ENCODE measurements at regions not wholly inside any gene's neighbourhood (a gene's known extent, or its start where the extent isn't known, plus 50 kb on each side); places are given as distances from the start of the nearest gene placed in this dataset.

DNA sequence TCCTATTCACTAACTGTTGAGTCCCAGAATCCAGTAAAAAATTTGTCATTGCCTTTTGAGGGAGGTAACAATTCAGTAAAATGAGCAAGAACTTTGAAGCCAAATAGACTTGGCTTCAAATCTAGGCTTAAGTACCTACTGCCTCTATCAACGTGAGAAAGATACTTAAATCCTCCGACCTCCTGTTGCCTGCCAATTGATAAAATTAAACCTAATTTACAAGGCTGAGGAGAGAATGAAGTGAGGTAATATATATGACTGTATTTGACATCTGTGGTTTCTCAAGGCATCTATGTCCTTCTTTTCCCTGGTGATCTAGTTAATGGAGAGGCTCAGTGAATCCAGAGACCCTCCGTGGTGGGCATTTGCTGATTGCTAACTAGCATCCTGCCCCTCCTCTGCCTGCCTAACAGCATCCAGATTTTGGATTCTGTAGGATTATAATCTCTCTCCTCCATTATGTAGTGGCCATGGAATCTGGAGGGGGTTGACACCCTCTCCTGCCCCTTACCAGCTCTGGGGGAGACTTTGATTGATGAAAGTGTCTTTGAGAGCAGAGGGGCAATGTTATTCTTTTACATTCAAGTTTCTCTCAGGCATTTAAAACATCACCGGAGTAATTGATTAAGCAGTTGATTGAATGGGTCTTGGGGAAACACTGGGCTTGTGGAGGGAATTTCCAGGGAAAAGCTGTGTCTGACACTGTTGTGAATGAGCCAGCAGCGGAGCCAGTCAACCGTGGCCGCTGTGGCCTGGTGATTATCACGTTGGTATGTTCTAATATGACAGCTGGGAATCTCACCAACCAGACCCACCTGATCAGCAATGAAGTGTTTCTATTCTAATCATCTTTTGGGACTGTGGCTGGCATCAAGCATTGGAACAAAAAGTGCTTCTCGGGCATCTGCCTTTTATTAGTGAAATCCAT lies 140.7 kb upstream of the FAM78B start:
- TF ChIP-seq POLR2A (IDR thresholded peaks at IDR 0.05) (no peak), CTCF (IDR thresholded peaks at IDR 0.05) (no peak), POLR2AphosphoS5 (IDR thresholded peaks at IDR 0.05) (no peak), EP300 (IDR thresholded peaks at IDR 0.05; ENCODE audit: low read depth) (no peak)

Data from transverse colon (tissue), 4 donors.